ENCODE measurements at regions not wholly inside any gene's neighbourhood (a gene's known extent, or its start where the extent isn't known, plus 50 kb on each side); places are given as distances from the start of the nearest gene placed in this dataset.
A peak's percentile ranks its signal among the peaks of the same experiment; 100 is the strongest.

DNA sequence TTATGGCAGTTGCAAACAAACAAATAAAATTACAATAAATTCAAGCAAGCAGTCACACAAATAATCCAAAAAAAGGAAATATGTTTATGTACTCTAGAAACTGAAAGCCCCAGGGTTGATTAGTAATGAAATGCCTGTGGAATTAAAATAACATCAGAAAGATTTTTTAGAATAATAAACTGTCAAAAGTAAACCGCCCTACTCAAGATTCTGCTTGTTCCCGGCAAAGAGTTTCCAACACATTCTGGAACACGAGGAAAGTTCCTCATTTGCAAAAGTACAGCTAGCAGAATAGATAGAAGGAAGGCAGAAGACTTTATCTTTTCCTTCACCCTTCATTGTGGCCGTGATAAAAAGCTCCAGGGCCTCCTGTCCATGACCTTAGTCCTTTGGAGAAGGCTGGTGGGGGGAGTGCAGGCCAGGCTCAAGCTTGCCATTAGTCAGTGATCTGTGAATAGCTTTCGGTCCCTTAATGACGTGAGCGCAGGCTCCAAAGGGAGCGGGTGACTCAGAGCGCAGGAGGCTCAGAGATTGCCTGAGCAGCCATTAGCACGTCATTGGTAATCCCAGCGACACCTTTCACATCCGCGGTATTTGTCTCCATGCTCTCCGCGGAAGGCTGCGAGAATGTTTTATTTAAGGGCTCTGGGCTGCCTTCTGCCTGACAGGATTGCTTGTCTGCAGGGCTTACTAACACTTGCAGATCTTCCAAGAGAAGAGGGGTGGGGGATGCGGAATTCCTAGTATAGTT, 458.3 kb downstream of the METTL15 start:
- DNase-seq = no peak

DNA sequence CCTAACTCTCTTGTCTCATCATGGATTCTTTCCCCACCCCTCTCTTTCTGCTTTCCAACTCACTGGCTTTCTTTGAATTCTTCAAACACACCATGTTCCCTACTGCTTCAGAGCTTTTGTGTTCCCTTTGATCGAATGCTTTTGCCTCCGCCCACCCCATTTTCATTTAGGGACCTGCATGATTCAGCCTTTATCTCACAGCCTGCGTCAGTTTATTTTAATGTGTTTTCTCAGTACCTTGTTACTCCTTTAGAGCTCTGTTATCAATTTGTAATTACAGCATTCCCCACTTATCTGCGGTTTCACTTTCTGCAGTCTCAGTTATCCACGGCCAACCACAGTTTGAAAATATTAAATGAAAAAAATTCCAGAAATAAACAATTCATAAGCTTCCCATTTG, 451.3 kb downstream of the METTL15 start:
- no peak for DNase-seq

DNA sequence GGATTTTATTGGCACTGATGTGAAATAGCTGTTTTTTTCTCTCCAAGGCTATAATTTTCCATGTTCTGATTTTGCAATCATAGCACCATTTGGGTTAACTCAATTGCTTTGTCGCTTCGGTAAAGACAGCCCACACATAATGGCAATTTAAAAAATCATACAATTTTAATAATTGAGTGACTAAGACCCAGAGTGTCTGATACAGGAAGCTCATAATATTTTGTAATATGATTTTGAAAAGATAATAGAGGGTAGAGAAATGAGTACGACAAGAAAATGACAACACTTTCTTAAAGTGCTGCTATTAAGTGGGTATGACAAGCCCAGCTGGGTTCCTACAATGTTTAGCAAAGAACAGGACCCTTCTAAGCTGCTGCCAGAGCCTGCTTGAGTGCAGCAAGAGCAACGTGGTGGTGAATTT, 439.1 kb downstream of the METTL15 start:
- no peak for DNase-seq

DNA sequence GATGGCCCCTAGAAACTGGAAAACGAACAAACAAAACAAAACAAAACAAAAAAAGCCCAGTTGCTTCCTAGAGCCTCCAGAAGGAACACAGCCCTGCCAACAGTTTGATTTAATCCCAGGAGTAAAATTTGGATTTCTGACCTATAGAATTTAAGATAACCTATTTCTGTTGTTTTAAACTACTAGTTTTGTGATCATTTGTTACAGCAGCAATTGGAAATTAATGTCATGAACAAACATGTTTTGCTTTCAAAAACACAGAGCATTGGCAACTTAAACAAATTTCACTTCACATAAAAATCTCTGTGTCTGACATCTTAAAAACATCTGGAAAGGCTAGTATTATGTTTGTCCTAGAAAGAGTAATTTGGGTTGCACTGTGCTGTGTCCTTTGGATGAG, 437.3 kb downstream of the METTL15 start:
- DNase-seq = no peak

DNA sequence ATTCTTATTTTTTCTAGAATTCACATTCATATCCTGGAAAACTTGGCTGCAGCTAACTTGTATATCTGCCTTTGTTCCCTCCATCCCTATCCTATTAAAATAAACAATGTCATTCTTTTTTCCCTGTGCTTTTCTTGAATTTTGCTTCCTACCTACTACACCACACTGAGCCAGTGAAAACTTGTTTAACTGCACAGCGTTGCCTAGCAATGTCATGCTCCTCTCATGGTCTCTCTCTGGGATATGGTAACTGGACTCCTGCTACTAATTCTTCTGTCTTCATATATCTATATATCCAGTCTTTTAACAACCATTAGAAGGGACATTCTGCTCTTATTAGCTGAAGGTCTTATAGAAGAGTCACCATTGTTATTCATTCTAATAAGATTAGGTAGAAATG, 434.4 kb downstream of the METTL15 start:
- no peak for DNase-seq

DNA sequence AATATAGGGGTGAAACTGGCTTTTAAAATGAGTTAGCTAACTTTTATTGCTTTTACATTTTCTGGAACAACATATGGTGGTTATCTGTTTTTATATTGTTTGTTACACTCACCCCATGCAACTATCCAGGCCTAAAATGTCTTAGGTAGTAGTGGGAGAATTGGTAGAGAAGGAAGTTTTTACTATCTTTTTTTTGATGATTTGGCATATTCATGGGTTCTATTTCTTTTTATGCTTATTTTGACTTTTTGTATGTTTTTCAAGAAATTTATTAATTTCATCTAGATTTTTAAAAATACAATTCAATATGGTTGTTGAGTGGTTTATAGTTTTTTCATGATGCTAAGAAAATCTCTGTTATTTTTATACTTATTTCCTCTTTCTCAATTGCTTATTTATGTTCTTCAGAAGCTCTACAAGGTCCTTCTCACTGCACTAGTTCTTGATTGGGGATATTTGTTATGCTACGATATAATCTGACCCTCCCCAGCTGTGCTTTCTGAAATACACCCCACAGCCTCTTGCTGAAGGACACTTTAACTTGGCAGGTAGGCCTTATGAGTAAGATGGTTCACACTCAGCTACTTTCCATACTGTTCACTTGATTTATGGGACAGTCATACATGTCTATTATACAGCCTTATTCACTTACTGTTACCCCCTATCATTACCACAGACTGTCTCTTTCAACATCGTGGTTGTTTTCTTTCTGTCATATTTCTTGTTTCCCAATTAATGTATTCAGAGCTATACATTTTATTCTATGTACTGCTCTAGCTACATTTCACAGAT, 431.2 kb downstream of the METTL15 start:
- DNase-seq = no peak

DNA sequence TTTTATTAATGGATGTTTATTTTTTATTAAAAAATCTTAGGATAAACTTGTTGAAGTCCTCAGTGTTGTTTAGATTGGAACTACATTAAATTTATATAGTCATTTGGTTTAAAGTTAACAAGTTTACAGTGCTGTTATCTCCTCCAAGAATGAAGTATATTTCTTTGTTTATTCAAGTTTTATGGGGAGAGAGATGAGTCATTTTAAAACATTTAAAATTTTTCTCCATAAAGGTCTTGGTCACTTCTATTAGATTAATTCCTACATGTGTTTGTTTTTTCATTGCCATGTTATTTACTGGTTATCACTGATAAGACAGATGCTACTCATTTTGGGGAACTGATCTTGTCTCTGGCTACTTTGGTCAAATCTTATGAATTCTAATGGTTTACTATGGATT, 429.6 kb downstream of the METTL15 start:
- no peak for DNase-seq

DNA sequence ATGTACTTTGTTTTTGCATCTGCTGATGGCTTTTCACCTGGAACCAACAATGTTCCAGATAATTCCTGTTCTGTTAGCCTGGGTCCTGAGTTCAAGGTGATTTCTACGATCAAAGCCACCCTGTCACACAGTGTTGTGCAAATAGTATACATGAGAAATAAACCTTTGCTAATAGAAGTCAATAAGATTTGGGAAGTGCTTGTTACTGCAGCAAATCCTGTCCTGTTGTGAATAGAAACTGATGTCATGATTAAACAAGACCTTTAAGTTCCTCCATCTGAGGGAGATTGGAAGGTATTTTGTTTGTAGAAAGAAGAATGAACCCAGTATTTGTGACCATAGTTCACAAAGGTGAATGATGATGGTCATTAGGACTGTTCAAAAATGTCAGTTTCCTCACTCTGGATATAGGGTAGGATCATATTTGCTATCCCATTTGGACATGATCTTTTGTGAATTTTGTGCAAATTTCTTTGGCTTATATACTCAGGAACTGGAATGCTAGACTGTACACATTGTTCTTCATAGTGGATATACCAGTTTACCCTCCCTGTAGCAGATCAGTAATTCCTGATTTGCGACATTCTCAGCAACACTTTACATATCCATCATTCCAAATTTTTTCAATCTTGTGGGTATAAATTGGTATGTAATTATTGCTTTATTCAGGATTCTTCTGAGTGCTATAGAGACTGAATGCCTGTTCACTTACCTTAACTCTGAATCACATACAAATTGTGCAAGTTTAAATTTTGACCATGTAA, 428.5 kb downstream of the METTL15 start:
- DNase-seq = no peak

DNA sequence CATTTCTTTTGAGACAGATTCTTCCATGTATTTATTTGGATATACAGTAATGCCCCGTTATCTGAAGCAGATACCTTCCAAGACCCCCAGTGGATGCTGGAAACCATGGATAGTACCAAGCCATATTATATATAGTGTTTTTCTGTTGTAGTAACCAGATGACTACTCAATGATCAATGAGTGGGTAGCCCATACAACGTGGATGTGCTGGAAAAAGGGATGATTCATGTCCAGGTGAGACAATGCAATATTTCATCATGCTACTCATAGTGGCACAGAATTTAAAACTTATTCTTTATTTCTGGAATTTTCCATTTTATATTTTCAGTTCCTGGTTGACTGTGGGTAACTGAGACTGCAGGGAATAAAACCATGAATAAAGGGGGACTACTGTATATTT, 427.5 kb downstream of the METTL15 start:
- DNase-seq = no peak

DNA sequence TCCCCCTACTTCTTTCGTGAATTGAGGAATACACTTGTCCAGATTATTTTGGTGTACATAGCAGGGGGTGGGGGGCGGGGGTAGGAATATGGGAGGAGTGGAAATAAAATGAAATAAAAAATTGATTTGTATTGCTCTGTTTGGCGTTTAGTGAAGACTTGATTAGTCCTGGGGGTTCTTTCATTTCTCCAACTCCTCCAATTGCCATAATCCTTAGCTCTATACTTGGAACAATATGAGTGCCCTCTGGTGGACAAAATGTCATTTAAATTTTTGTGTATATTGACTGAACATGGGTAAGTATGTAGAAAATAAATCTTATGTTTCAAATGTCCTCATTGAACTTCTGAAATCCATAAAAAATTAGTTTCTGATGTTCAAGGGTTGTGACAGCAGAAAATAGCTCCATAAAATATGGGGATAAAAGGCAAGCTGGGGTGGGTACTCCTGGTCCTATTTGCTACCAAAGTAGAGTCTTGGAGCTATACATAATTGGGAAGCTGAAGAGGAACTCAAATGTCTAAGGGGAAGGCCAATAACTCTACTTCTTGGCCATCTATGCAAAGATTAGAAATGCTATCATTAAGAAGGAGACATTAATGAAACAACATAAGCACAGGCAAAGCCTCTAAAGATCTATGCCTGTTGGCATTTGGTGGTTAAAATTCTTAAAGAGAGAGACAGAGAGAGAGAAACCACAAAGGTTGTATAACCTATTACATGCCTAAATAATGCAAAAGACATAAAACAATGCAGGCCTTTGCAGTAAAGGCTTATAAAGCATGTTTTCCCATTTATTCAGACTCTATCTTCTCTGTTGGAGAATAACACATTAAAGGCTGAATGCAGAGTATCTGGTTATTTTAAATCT, 421.6 kb downstream of the METTL15 start:
- peak; percentile 2 for DNase-seq

DNA sequence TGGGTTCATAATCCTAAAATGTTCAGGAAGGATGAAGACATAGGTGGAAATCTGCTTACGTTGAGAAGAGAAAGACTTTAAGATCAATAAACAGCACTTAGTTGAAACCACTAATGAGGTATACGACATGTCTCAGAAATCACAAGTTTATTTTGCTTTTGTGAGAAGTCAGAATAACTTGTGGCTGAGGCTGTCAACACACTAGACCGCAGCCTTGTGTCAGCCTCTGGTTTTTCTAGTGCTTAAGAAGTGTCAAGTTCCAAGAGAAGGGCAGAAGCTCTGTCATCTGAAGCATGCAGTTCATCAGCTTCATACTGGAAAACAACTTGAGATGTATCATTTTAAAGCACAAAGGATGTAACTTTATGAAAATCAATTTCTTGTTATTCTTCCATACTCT, 420.9 kb downstream of the METTL15 start:
- DNase-seq = no peak

DNA sequence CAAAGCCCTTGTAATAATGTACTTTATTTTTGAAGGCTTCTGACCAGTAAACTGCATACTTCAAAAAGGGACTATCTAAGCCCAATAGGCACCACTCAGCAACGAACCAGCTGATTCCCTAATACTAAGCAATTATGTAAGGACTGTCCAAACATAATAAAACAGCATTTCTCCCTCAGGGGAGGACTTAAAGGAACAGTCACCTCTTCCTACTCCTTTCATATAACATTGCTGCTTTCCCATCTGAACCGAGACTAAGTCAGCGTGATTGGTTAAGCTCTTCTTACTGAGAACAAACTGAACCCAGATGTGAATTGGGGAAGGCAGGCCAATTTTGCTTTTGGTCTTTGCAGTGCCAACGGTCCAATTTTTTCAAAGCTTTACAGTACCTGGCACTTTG, 420.0 kb downstream of the METTL15 start:
- DNase-seq = no peak

DNA sequence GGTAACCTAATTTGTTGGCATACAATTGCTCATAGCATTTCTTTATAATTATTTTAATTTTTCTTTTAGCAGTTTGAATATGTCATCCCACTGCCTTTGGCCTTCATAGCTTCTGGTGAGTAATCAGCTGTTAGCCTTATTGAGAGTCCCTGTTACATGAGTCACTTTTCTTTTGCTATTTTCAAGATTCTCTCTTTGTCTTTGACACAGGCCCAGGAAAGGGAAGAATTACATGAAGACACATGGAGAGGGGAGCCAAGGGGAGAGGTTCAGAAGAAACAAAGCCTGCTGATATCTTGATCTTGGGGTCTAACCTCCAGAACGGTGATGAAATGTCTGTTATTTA, 418.2 kb downstream of the METTL15 start:
- no peak for DNase-seq

DNA sequence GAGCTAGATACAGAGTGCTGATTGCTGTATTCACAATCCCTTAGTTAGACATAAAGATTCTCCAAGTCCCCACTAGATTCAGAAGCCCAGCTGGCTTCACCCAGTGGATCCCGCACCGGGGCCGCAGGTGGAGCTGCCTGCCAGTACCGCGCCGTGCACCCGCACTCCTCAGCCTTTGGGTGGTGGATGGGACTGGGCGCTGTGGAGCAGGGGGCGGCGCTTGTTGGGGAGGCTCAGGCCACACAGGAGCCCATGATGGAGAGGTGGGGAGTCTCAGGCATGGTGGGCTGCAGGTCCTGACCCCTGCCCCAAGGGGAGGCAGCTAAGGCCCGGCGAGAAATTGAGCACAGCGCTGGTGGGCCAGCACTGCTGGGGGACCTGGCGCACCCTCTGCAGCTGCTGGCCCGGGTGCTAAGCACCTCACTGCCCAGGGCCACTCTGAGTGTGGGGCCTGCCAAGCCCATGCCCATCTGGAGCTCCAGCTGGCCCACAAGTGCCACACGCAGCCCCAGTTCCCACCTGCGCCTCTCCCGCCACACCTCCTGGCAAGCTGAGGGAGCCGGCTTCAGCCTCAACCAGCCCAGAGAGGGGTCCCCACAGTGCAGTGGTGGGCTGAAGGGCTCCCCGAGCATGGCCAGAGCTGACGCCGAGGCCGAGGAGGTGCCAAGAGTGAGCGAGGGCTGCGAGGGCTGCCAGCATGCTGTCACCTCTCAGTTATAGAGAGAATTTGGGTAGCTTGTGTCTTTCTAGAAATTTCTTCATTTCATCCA, 417.6 kb downstream of the METTL15 start:
- DNase-seq = no peak

DNA sequence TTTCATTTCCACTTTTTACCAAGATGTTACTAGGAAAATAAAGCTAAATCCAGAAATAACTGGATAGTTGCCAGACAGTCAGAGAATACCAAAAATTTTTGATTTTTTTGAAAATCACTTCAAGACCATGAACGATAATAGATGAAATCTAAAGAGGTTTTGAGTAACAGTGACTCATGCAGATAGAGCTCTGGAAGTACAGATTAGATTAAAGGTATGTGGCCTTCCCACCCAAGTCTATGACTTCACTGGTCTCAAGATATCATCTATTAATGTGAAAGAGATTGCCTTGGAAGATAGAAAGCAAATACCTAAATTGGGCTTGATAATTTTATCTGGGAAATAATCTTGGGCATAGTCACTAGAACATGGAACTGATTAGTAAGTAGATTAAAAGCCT, 415.9 kb downstream of the METTL15 start:
- DNase-seq = no peak

DNA sequence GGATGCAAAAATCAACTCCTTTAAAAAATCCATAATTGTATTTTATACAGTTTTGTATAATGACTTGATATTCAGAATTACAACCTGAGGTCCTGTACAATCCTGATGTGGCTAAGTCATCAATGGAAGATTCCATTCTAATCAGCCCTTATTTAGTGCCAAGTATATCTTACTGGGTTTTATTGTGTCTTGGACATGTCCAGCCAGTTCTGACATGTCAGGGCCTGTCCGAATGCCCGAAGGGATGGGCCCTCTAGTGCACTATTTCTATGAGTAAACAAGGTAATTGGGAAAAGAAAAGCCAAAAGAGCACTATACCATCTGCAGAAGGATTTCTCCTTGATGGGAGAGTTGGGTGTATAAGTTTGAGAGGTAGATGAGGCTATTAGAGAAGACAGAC, 412.9 kb downstream of the METTL15 start:
- DNase-seq = no peak

DNA sequence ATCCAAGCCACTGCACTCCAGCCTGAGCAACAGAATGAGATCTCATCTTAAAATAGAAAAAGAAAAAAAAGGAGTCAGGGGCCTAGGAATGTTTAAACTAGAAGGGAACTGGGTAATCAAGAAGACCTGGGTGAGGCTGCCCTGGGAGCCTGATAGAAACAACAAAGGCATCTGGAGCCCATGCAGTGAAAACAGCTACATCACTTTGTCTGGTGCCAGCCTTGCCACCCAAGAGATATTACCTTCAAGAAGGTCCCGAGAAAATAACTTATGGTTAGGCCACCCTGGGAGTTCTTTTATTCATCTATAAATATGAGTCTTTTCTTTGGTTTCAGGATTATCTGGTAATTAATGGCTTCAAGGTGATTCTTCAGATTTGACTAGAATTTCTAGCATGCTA, 412.1 kb downstream of the METTL15 start:
- DNase-seq = no peak

DNA sequence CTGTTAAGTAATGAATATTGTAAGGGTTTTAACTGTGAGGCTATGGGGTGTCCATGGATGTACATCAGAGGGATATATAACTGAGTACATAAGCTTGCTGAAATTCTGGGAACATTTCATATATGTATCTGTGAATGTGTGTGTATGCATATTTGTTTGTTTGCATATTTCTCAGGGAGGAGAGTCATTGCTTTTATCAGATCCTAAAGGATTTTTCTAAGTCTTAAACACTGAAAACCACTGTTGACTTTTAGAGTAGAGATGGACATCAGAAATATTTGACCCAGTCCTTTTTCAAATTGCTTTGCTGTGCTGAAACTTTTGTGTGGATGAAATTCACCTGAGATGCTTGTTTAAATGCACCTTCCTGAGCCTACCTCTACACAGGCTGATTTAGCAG, 410.6 kb downstream of the METTL15 start:
- DNase-seq = no peak

DNA sequence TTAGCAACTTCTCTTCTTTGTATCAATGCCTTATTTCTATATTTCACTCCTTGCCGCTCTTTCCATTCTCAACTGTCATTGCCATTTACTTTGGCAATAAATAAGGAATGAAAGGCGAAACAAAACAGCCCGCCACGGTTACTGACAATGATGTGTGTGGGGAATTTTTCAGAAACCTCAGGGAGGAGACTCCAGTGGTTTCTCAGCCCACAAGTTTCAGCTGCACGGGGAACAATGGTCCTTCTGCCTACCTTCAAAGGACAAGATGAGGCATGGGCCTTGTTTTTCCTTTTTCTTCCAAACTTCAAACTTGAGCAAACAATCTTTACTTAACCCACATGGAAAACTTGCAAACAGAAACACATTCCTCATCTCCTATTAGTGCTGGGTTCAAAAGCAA, 409.4 kb downstream of the METTL15 start:
- DNase-seq = no peak

DNA sequence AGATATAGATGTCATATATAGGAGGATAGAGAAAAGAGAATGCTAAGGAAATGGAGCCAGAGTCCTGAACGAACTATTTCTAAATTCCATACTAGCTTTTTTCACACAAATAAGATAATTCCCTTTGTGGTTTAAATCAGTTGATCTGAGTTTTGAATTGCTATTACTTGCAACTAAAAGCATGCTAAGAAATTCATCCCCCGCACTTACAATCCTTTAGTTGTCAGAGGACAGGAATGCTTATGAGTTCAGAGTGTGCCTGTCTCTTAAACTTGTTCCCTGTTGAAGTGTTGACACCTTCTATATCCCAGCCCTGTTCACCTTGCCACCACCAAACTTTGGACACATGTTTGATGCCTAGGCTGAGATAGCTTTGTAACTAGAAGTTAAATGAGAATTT, 406.2 kb downstream of the METTL15 start:
- DNase-seq = no peak

DNA sequence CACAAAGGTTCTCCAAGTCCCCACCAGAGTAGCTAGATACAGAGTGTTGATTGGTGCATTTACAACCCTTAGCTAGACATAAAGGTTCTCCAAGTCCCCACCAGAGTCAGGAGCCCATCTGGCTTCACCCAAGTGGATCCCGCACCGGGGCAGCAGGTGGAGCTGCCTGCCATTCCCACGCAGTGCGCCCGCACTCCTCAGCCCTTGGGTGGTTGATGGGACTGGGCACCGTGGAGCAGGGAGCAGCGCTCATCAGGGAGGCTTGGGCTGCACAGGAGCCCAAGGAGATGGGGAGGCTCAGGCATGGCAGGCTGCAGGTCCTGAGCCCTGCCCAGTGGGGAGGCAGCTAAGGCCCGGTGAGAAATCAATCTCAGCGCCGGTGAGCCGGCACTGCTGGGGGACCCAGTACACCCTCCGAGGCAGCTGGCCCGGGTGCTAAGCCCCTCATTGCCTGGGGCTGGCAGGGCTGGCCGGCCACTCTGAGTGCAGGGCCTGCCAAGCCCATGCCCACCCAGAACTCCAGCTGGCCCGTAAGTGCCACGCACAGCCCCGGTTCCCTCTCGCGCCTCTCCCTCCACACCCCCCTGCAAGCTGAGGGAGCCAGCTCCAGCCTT, 404.1 kb downstream of the METTL15 start:
- DNase-seq = no peak

DNA sequence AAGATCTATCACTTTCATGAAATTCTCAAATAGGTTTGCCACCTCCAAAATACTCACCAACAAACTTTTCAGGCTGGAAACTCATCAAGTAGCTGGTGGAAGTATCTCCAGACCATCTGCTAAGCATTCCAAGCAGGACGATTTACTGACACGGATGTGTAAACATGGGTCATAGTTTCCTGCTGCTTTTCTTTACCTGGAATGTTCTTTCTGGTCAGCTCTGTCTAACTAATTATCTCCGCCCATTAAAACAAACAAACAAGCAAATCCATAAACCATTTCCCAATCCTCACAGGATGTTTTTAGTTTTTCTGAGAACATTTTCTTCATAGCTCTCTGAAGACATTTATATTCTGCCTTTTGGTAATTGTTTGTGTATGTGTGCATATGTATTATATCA, 397.0 kb downstream of the METTL15 start:
- DNase-seq = no peak

Measured in NCI-H2029 (cell line).